DMS114 treated with DMSO at 0.1 percent for 48 hours (cell line): ENCODE measurements at regions not wholly inside any gene's neighbourhood (a gene's known extent, or its start where the extent isn't known, plus 50 kb on each side); places are given as distances from the start of the nearest gene placed in this dataset.
"Not testable (repeated sequence)": the region's sequence is repeated elsewhere in the genome, so short reads cannot be mapped to it uniquely, and the experiment has no call there.

Experiments
- DNase-seq: peaks from one replicate; lab custom pipeline; 2025; ENCODE audit not compliant: unreplicated experiment; lab: John Stamatoyannopoulos, UW

DNA sequence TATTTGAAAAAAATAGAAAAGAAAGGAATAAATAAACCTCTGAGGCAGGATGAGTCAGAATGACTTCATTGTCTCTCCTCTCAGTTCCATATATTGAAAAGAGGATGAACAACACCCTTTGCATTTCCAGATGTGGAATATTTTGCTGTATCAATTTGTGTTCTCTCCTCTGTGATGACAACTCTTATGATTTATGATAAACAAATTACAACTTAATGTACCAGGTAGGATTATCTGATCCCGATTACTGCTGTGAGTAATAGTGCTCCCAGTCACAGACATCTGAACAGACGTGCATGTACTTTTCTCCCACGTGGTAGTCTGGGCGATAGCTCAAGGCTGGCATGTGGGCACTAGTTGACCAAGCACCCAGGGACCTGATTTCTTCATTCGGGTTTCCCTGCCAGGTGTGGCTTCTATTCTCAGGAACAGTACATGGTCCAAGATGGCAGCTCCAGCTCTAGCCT, 142.1 kb upstream of the SULF2 start:
- DNase-seq = no peak

DNA sequence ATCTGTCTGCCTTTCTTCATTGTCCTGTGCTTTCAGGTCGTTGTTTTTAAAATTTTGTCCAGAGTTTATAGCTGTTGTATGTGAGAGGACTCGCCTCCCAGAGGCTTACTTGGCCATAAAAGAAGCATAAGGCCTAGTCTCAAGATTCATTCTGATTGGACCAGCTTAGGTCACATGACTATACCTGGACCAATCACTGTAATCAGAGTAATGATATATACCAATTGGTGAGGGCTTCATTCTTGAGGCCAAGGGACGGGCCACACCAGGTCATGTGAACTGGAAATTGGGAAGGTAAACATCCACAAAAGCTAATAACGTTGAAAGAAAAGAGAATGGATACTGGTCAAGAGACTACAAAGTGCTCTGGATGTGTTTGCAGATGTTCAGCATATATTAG, 141.4 kb upstream of the SULF2 start:
- DNase-seq = no peak

DNA sequence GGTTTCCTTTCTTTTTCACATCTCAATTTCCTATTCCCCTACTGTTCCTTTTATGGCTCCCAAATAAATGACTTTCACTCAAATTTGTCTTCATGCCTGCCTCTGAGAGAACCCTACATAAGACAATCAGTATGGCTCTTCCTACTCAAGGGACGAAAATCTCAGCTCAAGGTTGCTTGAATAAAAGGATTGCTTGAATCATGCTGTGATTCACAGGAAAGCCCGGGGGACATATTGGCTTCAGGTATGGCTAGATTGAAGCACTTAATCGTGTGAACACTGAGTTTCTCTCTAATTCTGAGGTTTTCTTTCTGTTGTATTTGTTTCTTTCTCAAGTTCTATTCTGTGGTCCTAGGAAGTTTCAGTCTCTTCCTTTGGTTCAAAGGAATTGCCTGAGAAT, 140.3 kb upstream of the SULF2 start:
- DNase-seq = no peak

DNA sequence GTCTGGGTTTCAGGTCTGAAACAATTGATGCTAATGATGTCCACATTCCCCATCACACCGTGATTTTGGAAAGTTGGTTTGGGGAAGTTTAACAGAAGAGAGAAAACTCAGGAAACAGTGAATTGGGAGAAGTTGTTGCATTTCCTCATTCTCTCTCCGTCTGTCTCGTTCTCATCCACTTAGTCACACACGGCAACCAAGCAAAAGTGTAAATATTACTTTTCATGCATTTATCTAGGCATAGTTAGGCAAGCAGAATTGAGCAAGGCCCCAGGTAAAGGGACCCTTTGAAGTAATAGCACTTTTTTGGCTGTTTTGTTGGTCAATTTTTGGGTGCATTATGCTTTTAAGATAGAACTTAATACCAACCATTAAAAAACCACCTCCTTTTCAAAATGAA, 137.0 kb upstream of the SULF2 start:
- no peak for DNase-seq

DNA sequence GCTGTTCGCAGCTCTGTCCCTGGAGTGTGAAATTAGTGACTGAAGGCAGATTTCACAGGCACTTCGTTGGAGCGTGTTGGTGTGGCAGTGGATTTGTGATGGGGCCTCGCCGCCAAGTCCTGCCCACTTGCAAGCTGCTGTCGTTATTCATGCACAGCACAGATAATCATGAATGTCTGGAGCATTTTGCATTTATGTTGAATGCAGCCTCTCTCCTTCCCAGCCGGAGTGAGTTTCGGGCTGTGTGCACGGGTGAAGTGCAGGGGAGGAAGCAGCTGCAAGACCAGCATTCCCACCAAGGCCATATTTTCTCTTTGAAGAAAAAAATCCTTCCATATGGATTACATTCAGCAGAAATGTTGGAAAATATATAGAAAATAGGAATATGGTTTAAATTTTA, 136.5 kb upstream of the SULF2 start:
- DNase-seq = not testable (repeated sequence)

DNA sequence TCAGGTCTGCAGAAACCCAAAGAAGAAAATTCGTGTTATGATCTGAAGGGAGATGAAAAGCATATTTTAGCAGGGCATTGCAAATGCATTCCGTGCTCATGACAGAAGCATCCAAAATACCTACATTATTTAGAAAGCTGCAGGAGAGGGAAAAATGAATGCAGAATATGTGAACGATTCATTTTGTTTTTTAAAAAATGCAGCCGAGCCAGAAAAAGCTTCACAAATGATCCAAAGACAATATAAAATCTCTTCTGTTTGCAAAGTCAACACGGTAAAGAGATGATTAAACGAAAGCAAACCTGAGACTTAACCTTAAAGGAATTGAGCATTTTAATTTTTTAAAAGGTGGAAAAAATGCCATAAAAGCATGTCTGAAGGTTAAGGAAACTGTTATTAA, 136.1 kb upstream of the SULF2 start:
- no peak for DNase-seq

DNA sequence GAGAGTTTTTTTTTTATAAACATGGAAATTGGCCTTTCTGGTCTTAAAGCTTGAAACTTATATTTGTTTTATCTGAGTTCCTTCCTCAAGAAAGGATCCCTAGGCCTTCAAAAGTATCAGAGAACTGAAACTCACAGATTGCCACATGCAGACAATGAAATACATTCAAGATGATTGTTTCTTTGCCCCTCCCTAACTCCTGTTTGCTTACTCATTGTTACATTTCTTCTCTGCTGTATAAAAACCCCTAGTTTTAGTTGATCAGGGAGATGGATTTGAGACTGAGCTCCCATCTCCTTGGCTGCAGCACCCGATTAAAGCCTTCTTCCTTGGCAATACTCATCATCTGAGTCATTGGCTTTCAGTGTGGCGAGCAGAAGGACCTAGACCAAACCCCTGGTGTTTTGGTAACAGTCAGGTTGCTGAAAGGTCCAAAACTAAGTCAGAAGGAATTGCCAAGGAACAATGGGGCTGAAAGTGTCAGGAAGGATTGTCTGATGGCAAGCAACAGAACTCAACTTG, 132.3 kb upstream of the SULF2 start:
- no peak for DNase-seq

DNA sequence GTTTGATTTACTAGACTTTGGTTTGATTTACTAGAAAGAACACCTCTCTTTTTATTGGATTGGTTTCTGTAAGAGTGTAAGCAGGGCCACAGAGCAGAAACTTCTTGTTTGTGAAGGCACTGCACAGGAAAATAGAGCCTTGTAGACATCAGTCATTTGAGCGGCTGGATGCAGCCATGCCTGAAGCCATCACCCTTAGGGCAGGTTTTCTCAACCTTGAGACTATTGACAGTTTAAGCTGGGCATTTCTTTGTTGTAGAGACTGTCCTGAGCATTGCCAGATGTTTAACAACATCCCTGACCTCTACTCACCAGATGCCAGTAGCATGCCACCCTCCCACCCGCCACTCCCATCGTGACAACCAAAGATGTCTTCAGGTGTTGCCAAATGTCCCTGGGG, 130.2 kb upstream of the SULF2 start:
- DNase-seq = no peak

DNA sequence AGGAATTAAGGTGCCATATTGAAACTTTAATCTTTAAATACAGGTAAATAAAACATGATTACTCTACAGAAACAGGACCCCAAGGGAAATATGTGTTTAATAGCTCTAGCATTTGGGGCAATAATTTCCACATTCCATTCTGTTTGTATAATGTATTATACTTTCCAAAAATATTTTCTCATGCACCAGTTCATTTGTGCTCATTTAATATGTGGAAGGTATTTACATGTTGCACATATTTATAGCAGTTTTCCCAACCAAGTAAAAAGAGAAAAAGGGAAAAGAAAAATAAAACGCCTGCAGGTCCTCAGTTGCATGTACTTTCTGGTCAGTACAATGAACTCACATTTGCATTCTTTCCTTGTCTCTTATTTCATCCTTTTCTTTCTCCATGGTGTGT, 129.5 kb upstream of the SULF2 start:
- no peak for DNase-seq

DNA sequence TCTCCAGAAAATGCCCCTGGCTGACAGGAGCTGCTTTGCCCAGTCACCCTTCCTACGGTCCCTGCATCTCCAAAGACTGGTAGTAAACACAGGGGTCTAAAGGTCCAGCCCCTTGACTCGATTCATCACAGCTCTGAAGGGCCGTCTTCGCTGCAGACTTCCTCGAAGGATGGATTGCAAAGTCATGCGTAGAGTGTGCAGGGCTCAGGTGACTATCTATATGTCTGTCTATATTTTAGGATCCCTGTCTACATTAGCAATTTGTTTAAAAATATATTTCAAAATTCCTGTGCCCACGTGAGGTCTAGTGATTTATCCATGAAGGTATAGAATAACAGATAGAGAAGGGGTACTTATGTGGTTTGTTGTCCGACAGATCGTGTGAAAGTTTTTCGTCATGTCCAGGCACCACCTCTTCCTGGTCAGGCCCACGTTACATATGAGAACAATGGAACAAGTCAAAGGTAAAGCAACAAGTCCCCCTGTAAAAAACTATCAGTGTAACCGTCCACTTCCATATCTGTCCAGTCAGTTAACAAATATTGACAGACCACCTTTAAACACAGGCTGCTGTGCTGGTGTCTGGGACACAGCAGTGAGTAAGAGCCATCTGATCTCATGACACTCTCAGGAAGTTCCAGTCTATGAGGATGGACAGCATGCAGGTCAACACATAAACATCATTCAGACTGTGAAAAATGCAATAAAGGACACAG, 127.7 kb upstream of the SULF2 start:
- not testable (repeated sequence) for DNase-seq

DNA sequence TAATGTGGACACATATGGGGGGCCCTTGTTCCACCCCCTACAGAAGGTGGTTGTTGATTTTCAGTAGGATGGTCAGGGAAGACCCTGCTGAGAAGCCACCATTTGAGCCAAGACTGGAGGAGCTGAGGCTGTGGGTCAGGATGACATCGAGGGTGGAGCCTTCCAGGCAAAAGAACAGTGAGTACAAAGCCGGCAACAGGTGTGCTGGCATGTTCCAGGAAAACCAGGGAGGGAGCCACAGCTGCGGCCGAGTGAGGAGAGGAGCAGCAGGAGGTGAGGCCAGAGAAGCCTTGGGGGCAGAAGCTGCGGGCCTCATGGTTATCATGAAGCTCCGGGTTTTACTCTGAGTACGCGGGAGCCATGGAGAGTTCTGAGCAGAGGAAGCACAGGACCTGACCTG, 126.9 kb upstream of the SULF2 start:
- DNase-seq = not testable (repeated sequence)

DNA sequence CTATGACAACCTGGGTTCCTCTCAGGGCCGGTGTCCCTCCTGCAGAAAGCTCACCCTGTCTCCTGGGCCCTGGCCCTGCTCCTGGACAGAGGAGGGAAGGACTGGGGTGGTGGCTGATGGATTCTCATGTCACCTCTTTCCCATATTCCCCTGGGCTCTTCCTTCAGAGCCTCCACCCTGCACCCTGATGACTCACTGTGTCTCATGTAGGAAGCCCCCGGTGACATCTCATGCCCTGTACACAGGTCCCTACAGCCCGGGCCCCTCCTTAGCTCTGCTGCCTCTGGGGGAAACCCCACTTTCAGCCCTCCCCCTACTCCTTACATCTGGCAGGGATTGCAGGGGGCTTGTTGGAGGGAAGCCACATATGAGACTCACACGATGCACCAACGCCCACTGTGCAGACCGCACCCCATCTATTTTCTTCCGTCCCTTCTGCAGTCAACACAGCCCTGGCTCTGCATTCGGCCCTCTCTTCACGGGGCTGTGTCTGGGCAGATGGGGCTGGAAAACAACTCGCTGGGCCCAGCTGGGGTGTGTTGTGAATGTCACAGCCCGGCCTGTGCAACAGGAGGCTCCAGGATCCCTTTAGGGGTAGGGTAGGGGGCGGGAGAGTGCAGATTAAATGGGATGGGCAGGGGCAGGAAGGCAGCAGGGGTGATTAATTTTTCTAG, 124.6 kb upstream of the SULF2 start:
- DNase-seq = not testable (repeated sequence)

DNA sequence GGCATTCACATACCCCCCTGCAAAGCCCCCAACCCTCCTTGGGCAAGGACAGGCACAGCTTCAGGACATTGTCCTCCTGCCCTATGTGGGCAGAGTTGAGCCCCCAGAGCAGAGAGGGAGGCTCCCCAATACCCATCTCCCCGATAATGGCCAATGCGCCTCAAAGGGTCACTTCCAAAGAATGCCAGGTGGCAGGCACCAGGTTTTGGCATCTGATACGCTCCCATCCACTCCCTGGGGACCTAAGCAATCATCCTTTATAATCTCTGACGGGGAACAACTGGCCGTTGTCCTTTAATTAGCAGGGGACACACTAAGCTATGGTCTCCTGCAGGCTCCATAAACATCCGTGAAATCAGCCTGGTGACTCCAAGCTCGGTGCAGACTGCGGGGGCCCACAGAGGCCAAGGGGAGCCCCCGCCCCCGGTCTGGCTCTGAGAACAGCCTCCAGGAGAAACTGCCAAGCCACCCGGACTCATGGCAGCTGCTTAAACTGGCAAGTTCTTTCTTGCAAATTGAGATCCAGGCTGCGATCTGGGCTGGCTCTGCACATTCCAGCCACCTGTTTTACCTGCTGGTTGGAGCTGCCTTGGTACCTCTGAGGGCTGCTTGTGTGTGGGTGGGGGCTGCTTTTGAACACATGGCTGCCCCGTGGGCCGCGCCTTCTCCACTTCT, 123.2 kb upstream of the SULF2 start:
- not testable (repeated sequence) for DNase-seq

DNA sequence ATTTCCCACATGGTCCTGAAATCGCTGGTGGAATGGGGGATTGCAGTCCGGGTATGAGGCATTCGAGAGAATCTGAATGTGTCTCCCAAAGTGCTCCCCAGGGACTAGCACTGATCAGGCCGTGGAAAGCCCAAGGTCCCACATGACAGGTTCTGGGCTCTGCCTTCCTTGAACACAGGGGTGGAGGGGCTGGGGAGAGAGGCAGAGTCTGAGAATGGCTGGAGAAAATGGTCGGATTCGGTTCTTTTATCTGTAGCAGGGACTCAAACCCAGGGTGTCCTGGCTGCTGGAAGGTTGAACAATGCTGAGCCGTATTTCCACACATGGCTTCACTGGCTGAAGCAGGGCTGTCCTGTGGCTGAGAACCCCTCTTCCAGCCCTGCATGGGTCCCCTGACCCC, 122.7 kb upstream of the SULF2 start:
- DNase-seq = not testable (repeated sequence)

DNA sequence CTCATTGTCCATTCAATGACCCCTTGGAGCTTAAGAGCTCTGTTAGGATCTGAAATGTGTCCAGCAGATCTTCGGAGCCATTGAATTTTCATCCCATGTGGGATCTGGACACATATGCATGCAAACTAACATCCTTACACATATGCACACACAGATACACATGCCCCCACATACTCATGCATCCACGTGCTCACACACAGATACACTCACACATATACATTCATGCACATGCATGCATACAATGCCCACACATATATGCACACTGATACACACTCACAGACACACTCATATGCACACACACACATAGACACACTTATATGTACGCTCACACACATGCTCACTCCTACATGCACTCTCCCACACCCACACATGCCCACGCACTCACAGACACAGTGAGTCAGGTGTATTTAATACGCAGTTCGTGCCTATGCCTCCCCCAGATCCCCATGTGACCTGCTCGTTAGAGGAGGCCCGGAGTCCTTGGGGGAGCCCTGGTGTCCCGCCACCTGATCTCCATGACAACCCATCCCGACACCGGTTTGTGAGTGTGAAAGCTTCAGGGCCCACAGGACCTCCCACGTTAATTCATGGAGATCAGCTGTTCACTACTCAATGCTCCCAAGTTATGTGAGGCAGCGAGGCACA, 121.9 kb upstream of the SULF2 start:
- DNase-seq = no peak

DNA sequence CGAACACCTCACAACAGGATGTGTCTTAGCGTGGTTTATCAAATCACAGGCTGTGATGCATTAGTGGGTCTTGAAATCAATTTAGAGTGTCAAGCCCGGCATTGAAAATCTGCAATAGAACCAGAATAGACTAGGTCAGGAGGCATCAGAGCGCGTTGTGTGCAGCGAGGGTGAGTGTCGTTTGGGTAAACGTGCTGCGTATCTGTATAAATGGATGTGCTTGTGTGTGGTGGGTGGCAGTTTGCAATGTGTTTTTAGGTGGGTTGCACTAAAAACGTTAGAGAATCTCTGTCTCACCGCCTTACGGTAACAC, 121.0 kb upstream of the SULF2 start:
- DNase-seq = no peak

DNA sequence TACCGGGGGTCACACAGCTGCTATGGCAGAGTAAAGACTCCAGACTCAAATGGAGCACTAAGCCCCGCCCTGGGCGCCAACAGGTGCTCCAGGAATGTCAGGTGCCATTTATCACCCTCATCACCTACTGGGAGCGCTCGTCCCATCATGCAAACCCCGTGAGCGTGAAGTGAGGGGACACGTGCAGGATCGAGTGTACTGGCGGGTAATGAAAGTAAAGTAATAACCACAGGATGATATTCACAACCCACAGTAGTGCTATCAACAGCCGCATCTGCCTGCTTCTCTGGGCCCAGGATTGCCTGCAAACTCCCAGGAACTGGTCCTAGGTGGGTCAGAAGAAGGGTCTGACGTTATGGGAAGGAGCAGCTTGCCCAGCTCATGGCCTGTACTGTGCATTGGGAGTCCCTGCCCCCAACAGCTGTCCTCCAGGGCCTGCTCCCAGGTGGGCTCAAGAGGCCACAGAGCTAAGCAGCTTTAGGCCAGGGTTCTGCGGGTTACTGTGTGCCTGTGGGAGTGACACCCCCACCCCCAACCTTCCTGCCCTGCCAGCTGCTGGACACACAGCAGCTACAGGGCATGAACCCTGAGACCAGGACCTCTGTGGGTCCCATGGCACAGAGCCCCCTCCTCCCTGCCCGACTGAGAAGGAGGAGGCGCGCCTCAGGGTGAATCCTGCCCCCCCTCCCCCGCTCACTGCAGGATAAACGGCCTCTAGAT, 120.5 kb upstream of the SULF2 start:
- DNase-seq = no peak

DNA sequence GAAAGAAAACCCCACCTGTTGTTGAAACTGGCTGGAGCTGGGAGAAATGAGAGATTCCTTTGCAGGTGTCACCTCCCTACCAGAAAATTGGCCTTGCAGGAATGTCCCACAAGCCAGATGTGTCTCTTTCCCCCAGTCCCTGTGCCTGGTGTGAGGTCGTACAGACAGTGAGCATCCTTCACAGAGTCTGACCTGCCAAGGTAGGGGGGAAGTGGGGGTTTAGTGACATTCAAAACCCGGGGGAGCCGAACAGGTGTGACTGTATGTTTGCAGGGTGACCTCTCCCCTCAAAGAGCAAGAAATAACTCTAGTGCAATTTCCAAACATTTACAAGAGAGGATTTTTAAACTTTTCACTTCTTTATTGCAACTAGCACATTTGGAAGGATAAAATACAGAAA, 117.7 kb upstream of the SULF2 start:
- not testable (repeated sequence) for DNase-seq

DNA sequence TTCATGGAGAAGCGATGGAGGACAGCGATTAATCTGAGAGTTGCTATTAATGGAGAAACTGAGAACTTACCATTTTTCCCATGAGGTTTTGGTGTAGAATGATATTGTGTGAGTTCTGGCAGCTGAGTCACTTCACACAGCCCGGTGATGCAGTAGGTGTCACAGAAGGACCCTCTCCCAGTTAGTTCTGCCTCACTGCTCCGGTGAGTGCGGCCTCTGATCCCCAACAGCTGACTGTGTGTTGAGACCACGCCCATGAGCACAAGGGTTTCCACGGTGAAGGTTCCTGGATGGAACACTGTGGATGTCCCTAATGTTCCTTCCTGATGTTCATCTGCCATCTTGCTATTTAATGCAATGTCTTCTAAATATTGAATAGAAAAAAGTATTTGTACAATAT, 114.0 kb upstream of the SULF2 start:
- not testable (repeated sequence) for DNase-seq

DNA sequence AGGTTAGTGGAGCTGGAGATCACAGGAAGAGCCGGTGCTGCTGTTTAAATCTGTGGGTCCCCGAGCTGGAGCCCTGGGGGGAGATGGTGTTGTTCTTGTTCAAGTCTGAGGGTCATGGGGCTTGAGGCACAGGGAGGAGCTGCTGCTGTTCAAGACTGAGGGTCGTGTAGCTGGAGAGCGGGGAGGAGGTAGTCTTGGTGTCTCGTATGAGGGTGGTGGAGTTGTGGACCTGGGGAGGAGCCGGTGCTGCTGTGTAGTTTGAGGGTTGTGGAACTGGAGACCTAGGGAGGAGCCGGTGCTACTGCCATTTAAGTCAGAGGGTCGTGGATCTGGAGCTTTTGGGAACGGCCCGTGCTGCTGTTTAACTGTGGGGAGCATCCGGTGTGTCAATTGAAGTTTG, 112.2 kb upstream of the SULF2 start:
- DNase-seq = no peak

DNA sequence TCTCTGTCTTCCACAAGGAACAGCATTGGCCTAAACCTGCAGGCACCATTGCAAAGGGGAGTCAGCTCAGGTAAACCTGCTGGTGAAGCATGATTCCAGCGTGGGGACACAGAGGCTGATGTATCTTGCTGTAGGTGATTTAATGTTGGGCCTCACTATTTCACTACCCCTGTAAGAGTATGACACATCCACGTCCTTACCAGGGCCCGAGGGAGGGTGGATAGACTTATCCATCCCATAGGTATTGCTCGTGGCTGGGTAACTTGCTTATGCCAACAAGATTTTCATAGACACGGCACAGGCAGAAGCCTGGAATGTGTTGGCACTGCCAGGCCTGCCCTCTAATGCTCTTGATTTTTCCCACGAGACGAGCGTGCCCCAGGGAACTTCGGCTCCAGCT, 107.4 kb upstream of the SULF2 start:
- DNase-seq = not testable (repeated sequence)
